ENCODE measurements at regions not wholly inside any gene's neighbourhood (a gene's known extent, or its start where the extent isn't known, plus 50 kb on each side); places are given as distances from the start of the nearest gene placed in this dataset.

DNA sequence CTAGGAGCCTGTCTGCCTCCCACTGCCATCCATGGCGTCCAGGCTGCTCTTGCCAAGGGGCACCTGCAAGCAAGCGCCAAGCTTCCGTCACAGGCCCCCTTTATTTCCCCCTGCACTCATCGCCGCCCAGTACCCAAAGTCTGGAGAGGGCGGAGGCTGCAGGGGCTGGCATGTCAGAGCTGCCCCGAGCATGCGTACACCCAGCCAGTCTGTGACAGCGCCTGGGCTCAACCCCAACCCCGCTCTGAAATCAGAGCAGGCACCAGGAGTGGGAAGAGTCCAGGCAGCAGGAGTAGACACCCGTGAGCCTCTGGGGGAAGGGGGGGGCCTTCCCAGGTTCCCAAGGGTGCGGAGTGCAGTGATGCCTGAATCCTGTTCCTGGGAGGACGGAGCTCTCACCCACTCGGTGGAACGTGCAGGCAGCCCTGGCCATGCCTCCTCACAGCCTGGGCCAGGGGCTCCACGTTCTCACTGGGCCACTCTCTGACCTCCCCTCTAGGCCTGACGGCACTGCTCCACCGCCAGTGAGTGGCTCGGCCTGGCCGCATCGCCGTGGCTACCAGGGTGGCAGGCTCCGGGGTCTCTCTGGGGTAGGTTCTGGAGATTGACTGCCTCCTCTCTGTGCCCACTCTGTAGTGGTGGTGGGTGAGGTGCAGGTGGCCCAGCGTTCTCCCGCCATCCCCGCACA, 469.0 kb downstream of the CDH9 start:
- TF ChIP-seq CTCF (IDR thresholded peaks at IDR 0.05; ENCODE audit: low read depth, low read length) (no peak), POLR2A (IDR thresholded peaks at IDR 0.05; ENCODE audit: extremely low read depth, insufficient read length) (no peak)

All from NB4 (cell line).